Cardiac muscle cell (in vitro differentiated cells and primary cell): ENCODE measurements at regions not wholly inside any gene's neighbourhood (a gene's known extent, or its start where the extent isn't known, plus 50 kb on each side); places are given as distances from the start of the nearest gene placed in this dataset.

Source experiments
- DNase-seq, 2 donors: peaks; one replicate each; pipeline versions ENCODE4 v3.0.0 to v3.0.0-alpha.2; 2010 to 2017; ENCODE audit warnings: low read depth in 1 of 2, low spot score in 1 of 2
- H3K27ac ChIP-seq: fragments of 200-600 bp; sonication (generic); 2 replicates; pipeline ENCODE4 v1.5.1; 2016
- H3K27me3 ChIP-seq: fragments of 200-600 bp; sonication (generic); 2 replicates; pipeline ENCODE4 v1.6.0; 2016; ENCODE audit warnings: control low read depth
- H3K36me3 ChIP-seq: fragments of 200-600 bp; sonication (generic); 2 replicates; pipeline ENCODE4 v1.5.1; 2016; ENCODE audit warnings: control low read depth
- H3K4me1 ChIP-seq: fragments of 200-600 bp; sonication (generic); 2 replicates; pipeline ENCODE4 v1.8.1; 2017; ENCODE audit warnings: low read depth, mild to moderate bottlenecking, mixed run types
- H3K4me3 ChIP-seq: fragments of 200-600 bp; sonication (generic); 2 replicates; pipeline ENCODE4 v1.5.1; 2016; ENCODE audit warnings: mild to moderate bottlenecking
- H3K9me3 ChIP-seq: fragments of 200-600 bp; sonication (generic); 2 replicates; pipeline ENCODE4 v1.5.1; 2017; ENCODE audit warnings: low read depth, mild to moderate bottlenecking, control low read depth
- CTCF ChIP-seq: IDR thresholded peaks from 2 replicates; pipeline ENCODE4 v1.5.1; 2012; ENCODE audit warnings: low read depth, mild to moderate bottlenecking, low read length

- no peaks in the 10 kb centered on the region for H3K36me3 ChIP-seq
- no peaks in the 10 kb centered on the region for H3K9me3 ChIP-seq
- no peak for DNase-seq
- TF ChIP-seq CTCF: no peak
- no peaks in the 10 kb centered on the region for H3K27me3 ChIP-seq
- no peak overlapping the region for H3K27ac ChIP-seq
- H3K4me1 ChIP-seq: no peaks in the 10 kb centered on the region
- no peak overlapping the region for H3K4me3 ChIP-seq
These were observed 216.1 kb downstream of the MYCN start for GRCh38 chr2:16156411-16156810.

GRCh38 chr2:16155766-16156165 lies 215.4 kb downstream of the MYCN start:
- no peak overlapping the region for H3K27ac ChIP-seq
- H3K4me1 ChIP-seq: no peaks in the 10 kb centered on the region
- peak in 1 of 2 donors; percentile 43 for DNase-seq
- TF ChIP-seq CTCF: no peak
- no peaks in the 10 kb centered on the region for H3K9me3 ChIP-seq
- H3K27me3 ChIP-seq: no peaks in the 10 kb centered on the region
- H3K4me3 ChIP-seq: no peak overlapping the region
- H3K36me3 ChIP-seq: no peaks in the 10 kb centered on the region

- no peak for TF ChIP-seq CTCF
- DNase-seq: no peak
- Histone ChIP-seq H3K27ac (no peak overlapping the region), H3K4me1 (no peaks in the 10 kb centered on the region), H3K36me3 (no peaks in the 10 kb centered on the region), H3K27me3 (no peaks in the 10 kb centered on the region), H3K4me3 (no peak overlapping the region), H3K9me3 (no peaks in the 10 kb centered on the region)
These were observed 215.0 kb downstream of the MYCN start for GRCh38 chr2:16155366-16155765.

- no peak for DNase-seq
- no peaks in the 10 kb centered on the region for H3K9me3 ChIP-seq
- no peaks in the 10 kb centered on the region for H3K36me3 ChIP-seq
- H3K27me3 ChIP-seq: no peaks in the 10 kb centered on the region
- TF ChIP-seq CTCF: no peak
- H3K4me3 ChIP-seq: no peak overlapping the region
- H3K4me1 ChIP-seq: no peaks in the 10 kb centered on the region
- H3K27ac ChIP-seq: no peak overlapping the region
These were observed 214.3 kb downstream of the MYCN start for GRCh38 chr2:16154501-16155280.

- no peak for TF ChIP-seq CTCF
- no peak for DNase-seq
- H3K9me3 ChIP-seq: no peaks in the 10 kb centered on the region
- no peaks in the 10 kb centered on the region for H3K36me3 ChIP-seq
- H3K27ac ChIP-seq: no peak overlapping the region
- no peaks in the 10 kb centered on the region for H3K27me3 ChIP-seq
- no peaks in the 10 kb centered on the region for H3K4me1 ChIP-seq
- H3K4me3 ChIP-seq: no peak overlapping the region
These were observed 213.7 kb downstream of the MYCN start for GRCh38 chr2:16154061-16154460.
